Epithelial cell of esophagus (primary cell): ENCODE measurements at regions not wholly inside any gene's neighbourhood (a gene's known extent, or its start where the extent isn't known, plus 50 kb on each side); places are given as distances from the start of the nearest gene placed in this dataset.

ENCODE experiments used
- DNase-seq: peaks from one replicate; pipeline ENCODE4 v3.0.0; 2010; ENCODE audit warnings: low read depth
- H3K4me3 ChIP-seq: 2 replicates; pipeline ENCODE4 v1.5.1; 2011; ENCODE audit warnings: mild to moderate bottlenecking, low read length, control low read depth
- CTCF ChIP-seq: IDR thresholded peaks from 2 replicates; pipeline ENCODE4 v1.5.1; 2011; ENCODE audit warnings: low read depth, mild to moderate bottlenecking, low read length, control low read depth, inconsistent platforms; ENCODE audit not compliant: insufficient read depth; ENCODE audit errors: missing control alignments

- TF ChIP-seq CTCF: no peak
- DNase-seq: no peak
- no peak overlapping the region for H3K4me3 ChIP-seq
Observed at GRCh38 chr5:2615917-2616316, 135.6 kb downstream of the IRX2 start.

DNA sequence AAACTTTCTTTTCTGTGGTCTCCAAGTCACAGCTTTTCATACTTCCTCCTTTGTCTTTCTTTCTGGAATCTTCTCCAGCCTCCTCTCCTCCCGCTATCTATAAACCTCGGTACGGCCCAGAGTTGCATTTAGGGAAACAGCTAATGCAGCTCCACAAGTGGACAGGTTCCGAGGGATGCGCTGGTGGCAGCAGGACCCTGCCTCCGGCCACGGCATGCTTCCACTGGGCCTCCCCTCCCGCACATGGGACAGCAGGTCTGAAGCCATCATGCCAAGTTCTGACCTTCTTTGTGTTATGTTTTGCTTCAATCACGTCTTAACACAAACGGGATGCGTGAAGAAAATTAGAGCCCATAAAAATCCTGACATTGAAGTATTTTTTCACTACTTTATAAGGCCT is 136.9 kb downstream of the IRX2 start:
- no peak for DNase-seq
- H3K4me3 ChIP-seq: no peak overlapping the region
- TF ChIP-seq CTCF: no peak

DNA sequence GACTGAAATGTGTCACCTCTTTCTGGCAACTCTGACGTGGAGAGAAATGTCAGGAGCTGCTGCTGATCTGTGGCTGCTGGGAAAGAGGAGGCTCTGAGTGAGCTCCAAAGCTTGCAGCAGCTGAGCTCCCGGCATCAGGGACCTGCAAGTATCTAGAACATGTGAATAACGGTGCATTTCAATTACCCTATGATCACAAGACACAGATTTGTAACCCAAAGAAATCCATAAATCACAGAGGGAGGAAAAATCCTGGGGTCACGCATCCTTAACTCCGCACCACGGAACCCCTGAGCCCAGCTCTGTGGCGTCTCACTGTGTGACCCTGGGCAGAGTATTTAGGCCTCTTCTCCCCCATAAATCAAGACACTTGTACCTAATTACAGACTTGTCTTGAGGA is 139.8 kb downstream of the IRX2 start:
- DNase-seq: no peak
- no peak for TF ChIP-seq CTCF
- H3K4me3 ChIP-seq: no peak overlapping the region

- TF ChIP-seq CTCF: no peak
- H3K4me3 ChIP-seq: no peak overlapping the region
- DNase-seq: no peak
Observed at GRCh38 chr5:2610986-2611385, 140.5 kb downstream of the IRX2 start.

- DNase-seq: no peak
- no peak for TF ChIP-seq CTCF
- H3K4me3 ChIP-seq: no peak overlapping the region
Observed at GRCh38 chr5:2608391-2608790, 143.1 kb downstream of the IRX2 start.

DNA sequence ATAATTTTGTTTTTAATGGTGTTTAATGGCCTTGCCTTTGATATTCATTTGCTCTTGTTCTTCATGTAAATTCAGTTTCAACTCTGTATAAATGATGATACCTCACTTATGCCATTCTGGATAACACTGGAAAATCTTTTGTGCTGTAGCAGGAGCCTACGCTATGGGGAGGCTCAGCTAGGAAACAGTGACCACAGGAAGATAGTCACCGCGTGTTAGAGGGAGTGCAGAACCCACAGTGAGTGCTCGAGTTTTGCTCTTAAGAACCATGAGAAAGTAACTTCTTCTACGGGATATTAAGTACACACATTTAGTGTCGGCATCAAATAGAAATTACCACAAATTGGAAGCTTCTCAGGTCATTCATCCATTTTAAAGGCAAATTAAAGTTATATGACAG is 143.9 kb downstream of the IRX2 start:
- TF ChIP-seq CTCF: no peak
- no peak for DNase-seq
- no peak overlapping the region for H3K4me3 ChIP-seq

- H3K4me3 ChIP-seq: no peak overlapping the region
- DNase-seq: no peak
- no peak for TF ChIP-seq CTCF
Observed at GRCh38 chr5:2603272-2603575, 148.3 kb downstream of the IRX2 start.
